Upper lobe of left lung (tissue), 4 donors: ENCODE measurements at regions not wholly inside any gene's neighbourhood (a gene's known extent, or its start where the extent isn't known, plus 50 kb on each side); places are given as distances from the start of the nearest gene placed in this dataset.

Source experiments
- POLR2A ChIP-seq, 4 donors: fragments of 450-650 bp; IDR thresholded peaks; one replicate each; pipeline ENCODE4 v1.5.1; 2016 to 2017; ENCODE audit warnings: antibody characterized with exemption in 4 of 4, mild to moderate bottlenecking in 2 of 4
- TF ChIP-seq, protein P1 (sequence below), 6 experiments: fragments of 450-650 bp in 4 of 6; fragments of 200-600 bp in 2 of 6; sonication (generic) in 2 of 6; IDR thresholded peaks; one replicate each; pipeline ENCODE4 v1.5.1; 2016 to 2019; ENCODE audit warnings: antibody characterized with exemption in 6 of 6

DNA sequence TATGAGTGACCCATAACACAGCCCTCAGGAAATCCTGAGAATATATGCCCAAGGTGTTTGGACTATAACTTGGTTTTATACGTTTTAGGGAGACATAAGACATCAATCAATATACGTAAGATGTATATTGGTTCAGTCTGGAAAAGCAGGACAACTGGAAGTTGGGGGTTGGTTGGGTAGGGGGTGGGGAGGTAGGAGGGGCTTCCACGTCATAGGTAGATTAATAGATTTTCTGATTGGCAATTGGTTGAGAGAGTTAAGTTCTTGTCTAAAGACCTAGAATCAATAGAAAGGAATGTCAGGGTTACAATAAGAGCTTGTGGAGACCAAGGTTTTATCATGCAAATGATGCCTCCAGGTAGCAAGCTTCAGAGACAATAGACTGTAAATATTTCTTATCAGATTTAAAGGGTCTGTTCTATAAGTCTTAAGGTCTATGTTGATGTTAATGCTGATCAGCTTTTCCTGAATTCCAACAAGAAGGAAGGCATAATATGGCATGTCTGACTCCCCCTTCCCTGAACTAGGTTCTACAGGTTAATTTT lies 2267.7 kb upstream of the ACO1 start:
- TF ChIP-seq POLR2A (IDR thresholded peaks at IDR 0.05) = no peak
- TF ChIP-seq, protein P1, sequence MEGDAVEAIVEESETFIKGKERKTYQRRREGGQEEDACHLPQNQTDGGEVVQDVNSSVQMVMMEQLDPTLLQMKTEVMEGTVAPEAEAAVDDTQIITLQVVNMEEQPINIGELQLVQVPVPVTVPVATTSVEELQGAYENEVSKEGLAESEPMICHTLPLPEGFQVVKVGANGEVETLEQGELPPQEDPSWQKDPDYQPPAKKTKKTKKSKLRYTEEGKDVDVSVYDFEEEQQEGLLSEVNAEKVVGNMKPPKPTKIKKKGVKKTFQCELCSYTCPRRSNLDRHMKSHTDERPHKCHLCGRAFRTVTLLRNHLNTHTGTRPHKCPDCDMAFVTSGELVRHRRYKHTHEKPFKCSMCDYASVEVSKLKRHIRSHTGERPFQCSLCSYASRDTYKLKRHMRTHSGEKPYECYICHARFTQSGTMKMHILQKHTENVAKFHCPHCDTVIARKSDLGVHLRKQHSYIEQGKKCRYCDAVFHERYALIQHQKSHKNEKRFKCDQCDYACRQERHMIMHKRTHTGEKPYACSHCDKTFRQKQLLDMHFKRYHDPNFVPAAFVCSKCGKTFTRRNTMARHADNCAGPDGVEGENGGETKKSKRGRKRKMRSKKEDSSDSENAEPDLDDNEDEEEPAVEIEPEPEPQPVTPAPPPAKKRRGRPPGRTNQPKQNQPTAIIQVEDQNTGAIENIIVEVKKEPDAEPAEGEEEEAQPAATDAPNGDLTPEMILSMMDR (IDR thresholded peaks at IDR 0.05) = no peak
